ENCODE measurements at regions not wholly inside any gene's neighbourhood (a gene's known extent, or its start where the extent isn't known, plus 50 kb on each side); places are given as distances from the start of the nearest gene placed in this dataset.
"Not testable (repeated sequence)": the region's sequence is repeated elsewhere in the genome, so short reads cannot be mapped to it uniquely, and the experiment has no call there.

DNA sequence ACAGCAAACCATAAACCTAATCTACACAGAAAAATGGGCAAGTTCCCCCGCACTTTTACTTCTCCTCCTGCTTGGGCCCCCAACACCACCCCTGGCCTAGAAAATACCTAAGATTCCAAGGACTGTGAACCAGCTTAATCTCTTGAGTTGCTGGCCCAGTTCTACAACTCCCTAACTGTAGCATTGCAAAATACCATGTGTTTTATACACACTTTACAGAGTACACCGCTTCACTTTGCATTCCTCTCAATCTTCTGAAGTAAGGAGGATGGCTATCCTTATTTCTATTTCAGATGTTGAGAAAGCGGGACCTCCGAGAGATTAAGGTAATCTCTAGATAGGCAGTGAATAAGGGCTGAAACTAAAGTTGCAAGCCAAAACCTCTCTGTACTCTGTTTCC, 408.3 kb upstream of the NR5A2 start:
- ChIA-PET CTCF (no interaction called here), SMC1A (ENCODE audit: uncharacterized antibody, unreplicated experiment) (interaction anchor here (0.6 to 1.0 kb wide), 2 partner anchors 60 to 683 kb away, joined by 3 read pairs; no protein-coding TSS in a partner anchor), POLR2A (no interaction called here), RAD21 (ENCODE audit: unreplicated experiment) (no interaction called here)
- Histone ChIP-seq H3K4me1 (ENCODE audit: control insufficient read depth, insufficient read depth, low read length) (no peaks in the 10 kb centered on the region), H3K27me3 (replicated peaks in 1 of 2; ENCODE audit: control insufficient read depth in 2 of 2, insufficient read depth in 2 of 2, low read length in 1 of 2) (no peaks in the 10 kb centered on the region; a peak in 2 of 4 replicates), H3K9me3 (replicated peaks; ENCODE audit: control insufficient read depth, insufficient read depth, low read length) (no peaks in the 10 kb centered on the region), H3K4me3 (no peak overlapping the region), H3K36me3 (ENCODE audit: control insufficient read depth in 2 of 2, insufficient read depth in 2 of 2, low read length in 1 of 2) (no peaks in the 10 kb centered on the region), H4K20me1 (ENCODE audit: control insufficient read depth, insufficient read depth) (no peaks in the 10 kb centered on the region), H2AFZ (ENCODE audit: control insufficient read depth, low read depth, low read length) (no peak overlapping the region), H3K9ac (ENCODE audit: control insufficient read depth, insufficient read depth, low read length) (no peak overlapping the region), H3K4me2 (ENCODE audit: control insufficient read depth, insufficient read depth) (no peak overlapping the region), H3K79me2 (ENCODE audit: control insufficient read depth, insufficient read depth, low read length) (no peaks in the 10 kb centered on the region), H3K27ac (ENCODE audit: control insufficient read depth, insufficient read depth) (no peak overlapping the region)
- DNase-seq (ENCODE audit: low read depth, low spot score) (no peak), FAIRE-seq (no peak), ATAC-seq (no peak)
- no TSS peak for BruUV-seq (replicated peaks)
- intact Hi-C loops (cut with micrococcal nuclease; ENCODE audit: unreplicated experiment): no loop called here
- TF ChIP-seq KLF5 (IDR thresholded peaks at IDR 0.05; ENCODE audit: partially characterized antibody): no peak
- no peak for TF ChIP-seq CHD4 (IDR thresholded peaks at IDR 0.05)
- no peak for TF ChIP-seq BCL11A (IDR thresholded peaks at IDR 0.05; ENCODE audit: low read depth, low read length)
- TF ChIP-seq TCF12 (IDR thresholded peaks at IDR 0.05; ENCODE audit: low read depth, low read length): no peak
- no peak for TF ChIP-seq SMARCA5 (IDR thresholded peaks at IDR 0.05)
- no peak for TF ChIP-seq MAX (IDR thresholded peaks at IDR 0.05; ENCODE audit: low read depth, low read length)
- WGBS (ENCODE audit: insufficient coverage, insufficient replicate concordance, low lambda C conversion rate, missing lambda C conversion rate): 24% methylated on average over 4 of the region's 4 CpGs
- in situ Hi-C loops (cut with MboI): no loop called here

DNA sequence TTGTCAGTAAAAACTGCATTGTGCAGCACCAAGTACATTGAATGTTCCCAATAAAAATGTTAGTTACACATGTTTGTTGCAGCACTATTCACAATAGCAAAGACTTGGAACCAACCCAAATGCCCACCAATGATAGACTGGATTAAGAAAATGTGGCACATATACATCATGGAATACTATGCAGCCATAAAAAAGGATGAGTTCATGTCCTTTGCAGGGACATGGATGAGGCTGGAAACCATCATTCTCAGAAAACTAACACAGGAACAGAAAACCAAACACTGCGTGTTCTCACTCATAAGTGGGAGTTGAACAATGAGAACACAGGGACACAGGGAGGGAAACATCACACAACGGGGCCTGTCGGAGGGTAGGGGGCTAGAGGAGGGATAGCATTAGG, 401.3 kb upstream of the NR5A2 start:
- H3K27me3 ChIP-seq (replicated peaks in 1 of 2; ENCODE audit: control insufficient read depth in 2 of 2, insufficient read depth in 2 of 2, low read length in 1 of 2); H3K4me3 ChIP-seq; SMC1A ChIA-PET (ENCODE audit: uncharacterized antibody, unreplicated experiment); CTCF ChIA-PET; H2AFZ ChIP-seq (ENCODE audit: control insufficient read depth, low read depth, low read length); FAIRE-seq; H3K4me1 ChIP-seq (ENCODE audit: control insufficient read depth, insufficient read depth, low read length); DNase-seq (ENCODE audit: low read depth, low spot score); RAD21 ChIA-PET (ENCODE audit: unreplicated experiment); H3K4me2 ChIP-seq (ENCODE audit: control insufficient read depth, insufficient read depth); in situ Hi-C loops (cut with MboI); H3K36me3 ChIP-seq (ENCODE audit: control insufficient read depth in 2 of 2, insufficient read depth in 2 of 2, low read length in 1 of 2); POLR2A ChIA-PET; intact Hi-C loops (cut with micrococcal nuclease; ENCODE audit: unreplicated experiment); H3K9me3 ChIP-seq (replicated peaks; ENCODE audit: control insufficient read depth, insufficient read depth, low read length); BruUV-seq (replicated peaks); H3K79me2 ChIP-seq (ENCODE audit: control insufficient read depth, insufficient read depth, low read length); H3K27ac ChIP-seq (ENCODE audit: control insufficient read depth, insufficient read depth); H4K20me1 ChIP-seq (ENCODE audit: control insufficient read depth, insufficient read depth); H3K9ac ChIP-seq (ENCODE audit: control insufficient read depth, insufficient read depth, low read length); ATAC-seq: not testable (repeated sequence)
- 63% methylated on average over 3 of the region's 3 CpGs for whole genome bisulfite sequencing (ENCODE audit: insufficient coverage, insufficient replicate concordance, low lambda C conversion rate, missing lambda C conversion rate)
